GM08714 (cell line): ENCODE measurements at regions not wholly inside any gene's neighbourhood (a gene's known extent, or its start where the extent isn't known, plus 50 kb on each side); places are given as distances from the start of the nearest gene placed in this dataset.
"Not testable (repeated sequence)": the region's sequence is repeated elsewhere in the genome, so short reads cannot be mapped to it uniquely, and the experiment has no call there.

Experiments
- H3K4me3 ChIP-seq: fragments of 200-500 bp; sonication (Bioruptor generic); 2 replicates; pipeline ENCODE4 v1.5.1; 2014; ENCODE audit warnings: mild to moderate bottlenecking, low read length, inconsistent platforms

- H3K4me3 ChIP-seq, result not testable (repeated sequence)
Measured at GRCh38 chr3:195669310-195669709, 51.5 kb upstream of the MUC20 start.

- not testable (repeated sequence) for H3K4me3 ChIP-seq
Measured at GRCh38 chr3:195668131-195668766, 52.5 kb upstream of the MUC20 start.

- H3K4me3 ChIP-seq, result not testable (repeated sequence)
Measured at GRCh38 chr3:195665311-195665710, 55.5 kb upstream of the MUC20 start.

GRCh38 chr3:195664131-195664530, 56.6 kb upstream of the MUC20 start:
- not testable (repeated sequence) for H3K4me3 ChIP-seq

GRCh38 chr3:195659136-195659533, 61.6 kb upstream of the MUC20 start:
- H3K4me3 ChIP-seq, result not testable (repeated sequence)

- peak overlapping the region; percentile 77; the same call in 1 of the 2 replicates for H3K4me3 ChIP-seq
Measured at GRCh38 chr3:195658381-195659135, 62.2 kb upstream of the MUC20 start.

- H3K4me3 ChIP-seq, result peak overlapping the region; percentile 90; the same call in 1 of the 2 replicates
Measured at GRCh38 chr3:195657475-195658372, 63.1 kb upstream of the MUC20 start.

GRCh38 chr3:195656091-195656490, 64.7 kb upstream of the MUC20 start:
- H3K4me3 ChIP-seq, result not testable (repeated sequence)

GRCh38 chr3:195654746-195655145, 66.0 kb upstream of the MUC20 start:
- not testable (repeated sequence) for H3K4me3 ChIP-seq

- H3K4me3 ChIP-seq, result not testable (repeated sequence)
Measured at GRCh38 chr3:195654138-195654537, 66.6 kb upstream of the MUC20 start.

GRCh38 chr3:195653641-195654040, 67.1 kb upstream of the MUC20 start:
- H3K4me3 ChIP-seq, result not testable (repeated sequence)

GRCh38 chr3:195647912-195648702, 64.4 kb upstream of the APOD start:
- H3K4me3 ChIP-seq, result not testable (repeated sequence)

GRCh38 chr3:195645872-195646271, 62.1 kb upstream of the APOD start:
- not testable (repeated sequence) for H3K4me3 ChIP-seq

GRCh38 chr3:195643245-195643644, 59.5 kb upstream of the APOD start:
- not testable (repeated sequence) for H3K4me3 ChIP-seq

- not testable (repeated sequence) for H3K4me3 ChIP-seq
Measured at GRCh38 chr3:195642311-195642710, 58.6 kb upstream of the APOD start.

GRCh38 chr3:195638456-195638855, 54.7 kb upstream of the APOD start:
- H3K4me3 ChIP-seq, result not testable (repeated sequence)

GRCh38 chr3:195637473-195638233, 53.9 kb upstream of the APOD start:
- H3K4me3 ChIP-seq, result not testable (repeated sequence)

- H3K4me3 ChIP-seq, result not testable (repeated sequence)
Measured at GRCh38 chr3:195637011-195637410, 53.3 kb upstream of the APOD start.

- peak overlapping the region; percentile 23; the same call in 1 of the 2 replicates for H3K4me3 ChIP-seq
Measured at GRCh38 chr3:195635898-195636685, 52.4 kb upstream of the APOD start.
